Suppressor macrophage treated with lipopolysaccharide for 4 hours (primary cell): ENCODE measurements at regions not wholly inside any gene's neighbourhood (a gene's known extent, or its start where the extent isn't known, plus 50 kb on each side); places are given as distances from the start of the nearest gene placed in this dataset.

ENCODE experiments used
- DNase-seq: peaks from one replicate; pipeline ENCODE4 v3.0.0-alpha.2; 2020

- no peak for DNase-seq
These were observed 145.6 kb upstream of the PTPN1 start for GRCh38 chr20:50364542-50364941.

- DNase-seq, result peak; percentile 89
These were observed 143.7 kb upstream of the PTPN1 start for GRCh38 chr20:50366270-50367103.

- DNase-seq, result no peak
These were observed 143.0 kb upstream of the PTPN1 start for GRCh38 chr20:50367104-50367674.

GRCh38 chr20:50367739-50368375 is 142.3 kb upstream of the PTPN1 start:
- DNase-seq, result no peak

- no peak for DNase-seq
These were observed 141.8 kb upstream of the PTPN1 start for GRCh38 chr20:50368386-50368785.

GRCh38 chr20:50368813-50369224 is 141.4 kb upstream of the PTPN1 start:
- DNase-seq, result peak; percentile 61

GRCh38 chr20:50369225-50370035 is 140.8 kb upstream of the PTPN1 start:
- DNase-seq, result no peak

- no peak for DNase-seq
These were observed 140.1 kb upstream of the PTPN1 start for GRCh38 chr20:50370036-50370566.

GRCh38 chr20:50371878-50372769 is 138.1 kb upstream of the PTPN1 start:
- DNase-seq, result no peak

- no peak for DNase-seq
These were observed 137.5 kb upstream of the PTPN1 start for GRCh38 chr20:50372770-50373088.

GRCh38 chr20:50373674-50374286 is 136.4 kb upstream of the PTPN1 start:
- DNase-seq, result no peak

GRCh38 chr20:50374541-50375078 is 135.6 kb upstream of the PTPN1 start:
- DNase-seq, result no peak

GRCh38 chr20:50376179-50376887 is 133.8 kb upstream of the PTPN1 start:
- DNase-seq, result no peak

GRCh38 chr20:50376888-50377459 is 133.2 kb upstream of the PTPN1 start:
- DNase-seq, result no peak

GRCh38 chr20:50378170-50379000 is 131.8 kb upstream of the PTPN1 start:
- DNase-seq, result no peak

GRCh38 chr20:50379049-50379990 is 130.9 kb upstream of the PTPN1 start:
- peak; percentile 84 for DNase-seq

GRCh38 chr20:50379991-50380696 is 130.0 kb upstream of the PTPN1 start:
- DNase-seq, result no peak

- no peak for DNase-seq
These were observed 129.5 kb upstream of the PTPN1 start for GRCh38 chr20:50380697-50381040.
